ENCODE measurements at regions not wholly inside any gene's neighbourhood (a gene's known extent, or its start where the extent isn't known, plus 50 kb on each side); places are given as distances from the start of the nearest gene placed in this dataset.
A peak's percentile ranks its signal among the peaks of the same experiment; 100 is the strongest.

DNA sequence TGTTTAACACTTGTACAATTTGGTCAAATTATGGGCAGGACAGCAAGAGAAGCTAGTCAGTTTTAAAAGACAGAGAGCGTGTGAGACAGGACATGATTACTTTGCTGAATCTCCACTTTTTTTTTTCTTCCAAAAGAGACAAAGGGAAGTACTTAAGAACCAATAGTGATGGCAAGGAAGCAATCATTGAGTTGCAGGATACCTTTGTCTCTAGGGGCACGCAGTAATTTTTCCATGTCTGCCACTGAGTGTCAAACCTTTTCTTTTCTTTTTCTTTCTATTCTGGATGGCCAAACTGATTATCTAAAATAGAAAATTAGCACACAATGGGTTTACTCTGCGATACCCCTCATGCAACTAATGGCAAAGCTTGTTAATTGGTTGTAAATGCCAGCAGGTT is 533.0 kb downstream of the PLCL1 start:
- WGBS, 2 experiments (ENCODE audit: insufficient coverage in 1 of 2, insufficient read length in 1 of 2): 47 to 56% methylated on average over 2 to 3 of the region's 3 CpGs
- Histone ChIP-seq H3K9me3 (ENCODE audit: control insufficient read depth, low read length) (no peaks in the 10 kb centered on the region), H3K4me1 (ENCODE audit: control insufficient read depth, insufficient read depth, low read length) (no peaks in the 10 kb centered on the region), H3K9ac (ENCODE audit: extremely low read depth, low read length, poor library complexity, severe bottlenecking) (no peak overlapping the region), H3K36me3 (ENCODE audit: control insufficient read depth, insufficient read depth, low read length) (no peaks in the 10 kb centered on the region), H3K27me3 (ENCODE audit: control insufficient read depth, insufficient read depth, low read length, poor library complexity, severe bottlenecking) (no peaks in the 10 kb centered on the region), H3K27ac (ENCODE audit: low read depth, low read length) (no peak overlapping the region), H3K4me3 (ENCODE audit: low read length) (no peak overlapping the region)
- Mint-ChIP-seq H3K27ac (peak overlapping the region; percentile 75), H3K4me3 (no peak overlapping the region), H3K9me3 (no peaks in the 10 kb centered on the region), H3K36me3 (ENCODE audit: low read depth) (no peaks in the 10 kb centered on the region), H3K4me1 (peaks cover 9% of the 10 kb centered on the region), H3K27me3 (ENCODE audit: insufficient read depth) (no peaks in the 10 kb centered on the region)
- TF ChIP-seq, protein P1, sequence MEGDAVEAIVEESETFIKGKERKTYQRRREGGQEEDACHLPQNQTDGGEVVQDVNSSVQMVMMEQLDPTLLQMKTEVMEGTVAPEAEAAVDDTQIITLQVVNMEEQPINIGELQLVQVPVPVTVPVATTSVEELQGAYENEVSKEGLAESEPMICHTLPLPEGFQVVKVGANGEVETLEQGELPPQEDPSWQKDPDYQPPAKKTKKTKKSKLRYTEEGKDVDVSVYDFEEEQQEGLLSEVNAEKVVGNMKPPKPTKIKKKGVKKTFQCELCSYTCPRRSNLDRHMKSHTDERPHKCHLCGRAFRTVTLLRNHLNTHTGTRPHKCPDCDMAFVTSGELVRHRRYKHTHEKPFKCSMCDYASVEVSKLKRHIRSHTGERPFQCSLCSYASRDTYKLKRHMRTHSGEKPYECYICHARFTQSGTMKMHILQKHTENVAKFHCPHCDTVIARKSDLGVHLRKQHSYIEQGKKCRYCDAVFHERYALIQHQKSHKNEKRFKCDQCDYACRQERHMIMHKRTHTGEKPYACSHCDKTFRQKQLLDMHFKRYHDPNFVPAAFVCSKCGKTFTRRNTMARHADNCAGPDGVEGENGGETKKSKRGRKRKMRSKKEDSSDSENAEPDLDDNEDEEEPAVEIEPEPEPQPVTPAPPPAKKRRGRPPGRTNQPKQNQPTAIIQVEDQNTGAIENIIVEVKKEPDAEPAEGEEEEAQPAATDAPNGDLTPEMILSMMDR (conservative IDR thresholded peaks at IDR 0.05): no peak
- no peak for DNase-seq

DNA sequence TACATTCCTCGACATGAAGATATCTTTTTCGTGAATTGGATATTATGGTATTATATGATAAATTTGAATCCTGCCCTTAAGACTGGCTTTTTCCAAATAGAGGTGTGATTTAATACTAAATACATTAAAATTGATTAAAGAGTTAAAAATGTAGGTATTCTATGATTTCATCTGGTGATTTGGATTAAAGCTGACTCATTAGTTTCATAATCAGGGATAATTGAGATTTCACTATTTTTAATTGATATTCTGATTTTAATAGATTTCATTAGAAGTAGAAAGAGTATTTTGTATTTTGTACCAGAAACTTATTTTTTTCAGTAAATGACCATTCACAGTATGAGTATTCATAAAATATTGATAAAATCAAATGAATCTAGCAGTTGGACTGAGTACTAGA is 524.1 kb downstream of the PLCL1 start:
- WGBS, 2 experiments (ENCODE audit: insufficient coverage in 1 of 2, insufficient read length in 1 of 2): no CpG with 5 or more reads among the region's 2 CpGs
- Mint-ChIP-seq H3K27ac (no peak overlapping the region), H3K27me3 (ENCODE audit: insufficient read depth) (no peaks in the 10 kb centered on the region), H3K4me3 (no peak overlapping the region), H3K4me1 (no peaks in the 10 kb centered on the region), H3K36me3 (ENCODE audit: low read depth) (no peaks in the 10 kb centered on the region), H3K9me3 (no peaks in the 10 kb centered on the region)
- Histone ChIP-seq H3K27me3 (ENCODE audit: control insufficient read depth, insufficient read depth, low read length, poor library complexity, severe bottlenecking) (no peaks in the 10 kb centered on the region), H3K9ac (ENCODE audit: extremely low read depth, low read length, poor library complexity, severe bottlenecking) (no peak overlapping the region), H3K36me3 (ENCODE audit: control insufficient read depth, insufficient read depth, low read length) (no peaks in the 10 kb centered on the region), H3K27ac (ENCODE audit: low read depth, low read length) (no peak overlapping the region), H3K4me3 (ENCODE audit: low read length) (no peak overlapping the region), H3K4me1 (ENCODE audit: control insufficient read depth, insufficient read depth, low read length) (no peaks in the 10 kb centered on the region), H3K9me3 (ENCODE audit: control insufficient read depth, low read length) (no peaks in the 10 kb centered on the region)
- TF ChIP-seq, protein P1 (conservative IDR thresholded peaks at IDR 0.05): no peak
- DNase-seq: no peak

DNA sequence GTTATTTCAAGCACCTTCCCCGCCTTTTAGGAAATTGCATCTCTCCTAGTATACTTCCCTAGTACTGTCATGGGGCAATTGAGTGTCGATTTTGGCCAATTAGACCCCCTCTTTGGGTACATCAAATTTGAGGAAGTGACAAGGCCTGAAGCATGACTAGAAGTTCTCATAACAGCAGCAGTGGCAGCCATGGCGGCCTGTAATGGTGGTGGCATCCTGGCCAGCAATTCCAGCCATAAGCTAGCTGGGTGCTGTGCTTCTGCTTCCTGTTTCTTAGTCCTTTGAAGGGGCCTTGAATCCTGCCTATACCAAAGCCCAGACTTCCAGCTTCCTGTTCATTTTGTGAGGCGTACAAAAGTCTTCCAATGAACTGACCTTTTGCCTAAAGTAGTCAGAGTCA is 523.1 kb downstream of the PLCL1 start:
- Mint-ChIP-seq H3K27me3 (ENCODE audit: insufficient read depth) (no peaks in the 10 kb centered on the region), H3K36me3 (ENCODE audit: low read depth) (no peaks in the 10 kb centered on the region), H3K4me1 (no peaks in the 10 kb centered on the region), H3K9me3 (no peaks in the 10 kb centered on the region), H3K27ac (no peak overlapping the region), H3K4me3 (no peak overlapping the region)
- Histone ChIP-seq H3K36me3 (ENCODE audit: control insufficient read depth, insufficient read depth, low read length) (no peaks in the 10 kb centered on the region), H3K27ac (ENCODE audit: low read depth, low read length) (no peak overlapping the region), H3K9me3 (ENCODE audit: control insufficient read depth, low read length) (no peaks in the 10 kb centered on the region), H3K4me1 (ENCODE audit: control insufficient read depth, insufficient read depth, low read length) (no peaks in the 10 kb centered on the region), H3K27me3 (ENCODE audit: control insufficient read depth, insufficient read depth, low read length, poor library complexity, severe bottlenecking) (no peaks in the 10 kb centered on the region), H3K4me3 (ENCODE audit: low read length) (no peak overlapping the region), H3K9ac (ENCODE audit: extremely low read depth, low read length, poor library complexity, severe bottlenecking) (no peak overlapping the region)
- 90 to 93% methylated on average over 4 of the region's 4 CpGs for WGBS, 2 experiments (ENCODE audit: insufficient coverage in 1 of 2, insufficient read length in 1 of 2)
- TF ChIP-seq, protein P1 (conservative IDR thresholded peaks at IDR 0.05): no peak
- no peak for DNase-seq

Data from endodermal cell (in vitro differentiated cells).